Stimulated activated CD4-positive, alpha-beta T cell treated with anti-CD3 and anti-CD28 coated beads, Interleukin-4, amount 100 ng/mL, for 24 hours (primary cell): ENCODE measurements at regions not wholly inside any gene's neighbourhood (a gene's known extent, or its start where the extent isn't known, plus 50 kb on each side); places are given as distances from the start of the nearest gene placed in this dataset.
"Not testable (repeated sequence)": the region's sequence is repeated elsewhere in the genome, so short reads cannot be mapped to it uniquely, and the experiment has no call there.

Experiments used
- DNase-seq: peaks from one replicate; pipeline ENCODE4 v3.0.0-alpha.2; 2020

- DNase-seq, result no peak
Measured at GRCh38 chr10:6977398-6978186, 397.5 kb upstream of the PRKCQ start.

- DNase-seq, result no peak
Measured at GRCh38 chr10:6973899-6974298, 393.8 kb upstream of the PRKCQ start.

GRCh38 chr10:6972226-6972625, 392.1 kb upstream of the PRKCQ start:
- DNase-seq, result no peak

- DNase-seq, result no peak
Measured at GRCh38 chr10:6969659-6970058, 389.6 kb upstream of the PRKCQ start.

GRCh38 chr10:6964543-6964942, 384.5 kb upstream of the PRKCQ start:
- DNase-seq, result no peak

GRCh38 chr10:6962576-6962975, 382.5 kb upstream of the PRKCQ start:
- DNase-seq, result no peak

- no peak for DNase-seq
Measured at GRCh38 chr10:6958711-6959110, 378.6 kb upstream of the PRKCQ start.

- no peak for DNase-seq
Measured at GRCh38 chr10:6958254-6958653, 378.2 kb upstream of the PRKCQ start.

- no peak for DNase-seq
Measured at GRCh38 chr10:6957851-6958250, 377.8 kb upstream of the PRKCQ start.

GRCh38 chr10:6956562-6956961, 376.5 kb upstream of the PRKCQ start:
- no peak for DNase-seq

- DNase-seq, result no peak
Measured at GRCh38 chr10:6953271-6953801, 373.3 kb upstream of the PRKCQ start.

- DNase-seq, result no peak
Measured at GRCh38 chr10:6951732-6952131, 371.7 kb upstream of the PRKCQ start.

- DNase-seq, result no peak
Measured at GRCh38 chr10:6950133-6950532, 370.1 kb upstream of the PRKCQ start.

- no peak for DNase-seq
Measured at GRCh38 chr10:6944436-6944835, 364.4 kb upstream of the PRKCQ start.

GRCh38 chr10:6938384-6938783, 358.3 kb upstream of the PRKCQ start:
- DNase-seq, result no peak

GRCh38 chr10:6936931-6937330, 356.9 kb upstream of the PRKCQ start:
- no peak for DNase-seq

GRCh38 chr10:6929148-6929830, 349.2 kb upstream of the PRKCQ start:
- no peak for DNase-seq

GRCh38 chr10:6928586-6928985, 348.5 kb upstream of the PRKCQ start:
- no peak for DNase-seq

GRCh38 chr10:6926971-6927370, 346.9 kb upstream of the PRKCQ start:
- DNase-seq, result no peak

GRCh38 chr10:6925146-6925545, 345.1 kb upstream of the PRKCQ start:
- DNase-seq, result no peak

GRCh38 chr10:6924166-6924565, 344.1 kb upstream of the PRKCQ start:
- no peak for DNase-seq

GRCh38 chr10:6921026-6921425, 340.9 kb upstream of the PRKCQ start:
- not testable (repeated sequence) for DNase-seq

- peak; percentile 87 for DNase-seq
Measured at GRCh38 chr10:6920072-6921019, 340.3 kb upstream of the PRKCQ start.
